Breast epithelium (tissue), 4 donors: ENCODE measurements at regions not wholly inside any gene's neighbourhood (a gene's known extent, or its start where the extent isn't known, plus 50 kb on each side); places are given as distances from the start of the nearest gene placed in this dataset.

Experiments used
- DNase-seq, 2 donors: peaks; one replicate each; pipeline ENCODE4 v3.0.0-alpha.2; 2019; ENCODE audit warnings: low spot score in 2 of 2
- H3K27ac ChIP-seq, 2 donors: fragments of 200-600 bp; sonication (generic) in 1 of 2; one replicate each; pipeline ENCODE4 v1.5.1; 2016 to 2019; ENCODE audit warnings: mild to moderate bottlenecking in 1 of 2
- H3K27me3 ChIP-seq, 2 donors: fragments of 200-600 bp; sonication (generic) in 1 of 2; one replicate each; pipeline versions ENCODE4 v1.5.1 to v1.6.0; 2017 to 2019; ENCODE audit warnings: control low read depth in 1 of 2, mild to moderate bottlenecking in 1 of 2
- H3K36me3 ChIP-seq: fragments of 200-600 bp; one replicate; pipeline ENCODE4 v1.5.1; 2019
- H3K4me1 ChIP-seq, 2 donors: fragments of 200-600 bp; sonication (generic); one replicate each; pipeline ENCODE4 v1.5.1; 2016 to 2019; ENCODE audit warnings: control low read depth in 1 of 2
- H3K4me3 ChIP-seq, 3 donors: fragments of 200-600 bp; sonication (generic); 1 replicate in 2 of 3; 2 replicates in 1 of 3; pipeline ENCODE4 v1.5.1; 2016 to 2019; ENCODE audit warnings: mild to moderate bottlenecking in 3 of 3, moderate library complexity in 2 of 3
- H3K9me3 ChIP-seq, 2 donors: fragments of 200-600 bp; sonication (generic) in 1 of 2; one replicate each; pipeline ENCODE4 v1.5.1; 2016 to 2019; ENCODE audit warnings: control low read depth in 1 of 2
- POLR2A ChIP-seq: fragments of 450-650 bp; IDR thresholded peaks from one replicate; pipeline ENCODE4 v1.6.1; 2016; ENCODE audit warnings: antibody characterized with exemption, mild to moderate bottlenecking, moderate library complexity
- POLR2AphosphoS5 ChIP-seq, 3 donors: sonication (generic); formaldehyde crosslinking; IDR thresholded peaks; one replicate each; pipeline ENCODE4 v1.6.1; 2017; ENCODE audit warnings: antibody characterized with exemption in 3 of 3
- intact Hi-C: fragments of 100-400 bp; cut with DNase I; formaldehyde crosslinking; loops from one replicate; pipeline ENCODE4 v1.15.1; 2023; ENCODE audit warnings: low total_unique reads
- TF ChIP-seq, protein P1 (sequence below), 3 donors: fragments of 450-650 bp; IDR thresholded peaks; one replicate each; pipeline ENCODE4 v1.5.1; 2016 to 2017; ENCODE audit warnings: antibody characterized with exemption in 3 of 3, mild to moderate bottlenecking in 3 of 3, moderate library complexity in 3 of 3

DNA sequence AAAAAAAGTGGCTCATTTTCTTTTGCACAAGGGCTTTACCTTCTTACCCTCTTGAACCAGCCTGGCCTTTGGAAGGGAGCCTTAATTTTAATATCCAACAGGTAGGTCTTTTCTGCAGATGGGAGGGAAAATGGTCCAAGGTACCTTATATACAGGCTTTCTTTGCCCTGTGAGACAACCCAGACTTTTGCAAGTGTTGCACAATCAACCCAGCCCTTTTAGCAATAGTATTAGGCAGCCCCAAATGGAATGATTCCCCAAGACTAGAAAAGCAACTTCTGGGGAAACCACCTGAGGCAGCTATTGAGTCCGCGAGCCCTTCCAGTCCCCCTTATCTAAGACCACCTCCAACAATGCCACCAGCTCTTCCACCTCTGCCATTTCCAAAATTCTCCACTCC lies 1138.3 kb downstream of the XPNPEP1 start:
- Histone ChIP-seq H3K9me3 (peaks cover 6 to 29% of the 10 kb centered on the region in 2 donors), H3K36me3 (no peaks in the 10 kb centered on the region), H3K4me1 (no peaks in the 10 kb centered on the region), H3K27me3 (no peaks in the 10 kb centered on the region), H3K27ac (no peak overlapping the region), H3K4me3 (no peak overlapping the region)
- intact Hi-C loops, result no loop called here
- no peak for DNase-seq
- TF ChIP-seq POLR2A, result no peak
- TF ChIP-seq, protein P1, sequence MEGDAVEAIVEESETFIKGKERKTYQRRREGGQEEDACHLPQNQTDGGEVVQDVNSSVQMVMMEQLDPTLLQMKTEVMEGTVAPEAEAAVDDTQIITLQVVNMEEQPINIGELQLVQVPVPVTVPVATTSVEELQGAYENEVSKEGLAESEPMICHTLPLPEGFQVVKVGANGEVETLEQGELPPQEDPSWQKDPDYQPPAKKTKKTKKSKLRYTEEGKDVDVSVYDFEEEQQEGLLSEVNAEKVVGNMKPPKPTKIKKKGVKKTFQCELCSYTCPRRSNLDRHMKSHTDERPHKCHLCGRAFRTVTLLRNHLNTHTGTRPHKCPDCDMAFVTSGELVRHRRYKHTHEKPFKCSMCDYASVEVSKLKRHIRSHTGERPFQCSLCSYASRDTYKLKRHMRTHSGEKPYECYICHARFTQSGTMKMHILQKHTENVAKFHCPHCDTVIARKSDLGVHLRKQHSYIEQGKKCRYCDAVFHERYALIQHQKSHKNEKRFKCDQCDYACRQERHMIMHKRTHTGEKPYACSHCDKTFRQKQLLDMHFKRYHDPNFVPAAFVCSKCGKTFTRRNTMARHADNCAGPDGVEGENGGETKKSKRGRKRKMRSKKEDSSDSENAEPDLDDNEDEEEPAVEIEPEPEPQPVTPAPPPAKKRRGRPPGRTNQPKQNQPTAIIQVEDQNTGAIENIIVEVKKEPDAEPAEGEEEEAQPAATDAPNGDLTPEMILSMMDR (IDR thresholded peaks at IDR 0.05), result no peak
- no peak for TF ChIP-seq POLR2AphosphoS5 (IDR thresholded peaks at IDR 0.05)

DNA sequence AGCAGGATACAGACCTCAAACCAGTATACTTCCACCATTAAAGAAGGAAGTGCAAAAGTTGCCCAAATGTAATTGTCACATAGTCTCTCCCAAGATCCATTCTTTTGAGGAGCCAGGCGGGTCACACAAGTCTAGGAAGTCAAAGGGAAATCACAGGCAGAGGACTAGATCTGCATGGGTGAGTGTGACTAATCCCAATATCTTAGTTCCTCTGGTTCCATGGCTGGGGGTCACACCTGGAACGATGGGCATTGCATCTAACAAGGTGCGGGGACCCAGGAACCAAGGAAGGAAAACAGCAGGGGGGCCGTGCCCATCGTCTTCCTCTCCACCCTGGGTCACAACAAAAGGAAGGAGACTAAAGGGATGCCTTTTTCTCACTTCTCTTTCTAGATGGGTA lies 1138.8 kb downstream of the XPNPEP1 start:
- H3K4me1 ChIP-seq, result no peaks in the 10 kb centered on the region
- H3K36me3 ChIP-seq, result no peaks in the 10 kb centered on the region
- intact Hi-C loops, result no loop called here
- TF ChIP-seq POLR2AphosphoS5 (IDR thresholded peaks at IDR 0.05) (no peak), POLR2A (no peak)
- TF ChIP-seq, protein P1 (IDR thresholded peaks at IDR 0.05), result no peak
- no peak overlapping the region for H3K27ac ChIP-seq
- peaks cover 6 to 29% of the 10 kb centered on the region in 2 donors for H3K9me3 ChIP-seq
- DNase-seq, result no peak
- no peaks in the 10 kb centered on the region for H3K27me3 ChIP-seq
- H3K4me3 ChIP-seq, result no peak overlapping the region

DNA sequence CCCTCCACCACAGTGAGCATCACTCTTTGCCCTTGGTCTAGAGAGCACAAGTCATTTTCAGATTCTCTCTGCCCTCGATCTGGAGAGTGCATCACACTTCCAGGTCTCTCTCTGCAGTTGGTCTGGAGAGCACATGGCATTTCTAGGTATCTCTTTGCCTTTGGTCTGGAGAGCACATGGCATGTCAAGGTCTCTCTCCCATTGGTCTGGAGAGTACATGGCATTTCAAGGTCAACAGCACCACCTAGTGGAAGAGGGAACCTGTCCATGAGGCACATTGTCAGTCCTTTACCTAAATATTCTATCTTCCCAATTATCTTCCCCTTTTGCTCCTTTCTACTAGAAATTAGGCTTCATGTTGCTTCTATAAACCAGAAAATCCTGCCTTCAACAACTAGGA lies 1139.4 kb downstream of the XPNPEP1 start:
- no peaks in the 10 kb centered on the region for H3K36me3 ChIP-seq
- no peak for DNase-seq
- H3K4me1 ChIP-seq, result no peaks in the 10 kb centered on the region
- TF ChIP-seq POLR2A (no peak), POLR2AphosphoS5 (IDR thresholded peaks at IDR 0.05) (no peak)
- TF ChIP-seq, protein P1 (IDR thresholded peaks at IDR 0.05), result no peak
- H3K4me3 ChIP-seq, result no peak overlapping the region
- no peaks in the 10 kb centered on the region for H3K27me3 ChIP-seq
- intact Hi-C loops, result no loop called here
- peaks cover 6 to 29% of the 10 kb centered on the region in 2 donors for H3K9me3 ChIP-seq
- H3K27ac ChIP-seq, result no peak overlapping the region

DNA sequence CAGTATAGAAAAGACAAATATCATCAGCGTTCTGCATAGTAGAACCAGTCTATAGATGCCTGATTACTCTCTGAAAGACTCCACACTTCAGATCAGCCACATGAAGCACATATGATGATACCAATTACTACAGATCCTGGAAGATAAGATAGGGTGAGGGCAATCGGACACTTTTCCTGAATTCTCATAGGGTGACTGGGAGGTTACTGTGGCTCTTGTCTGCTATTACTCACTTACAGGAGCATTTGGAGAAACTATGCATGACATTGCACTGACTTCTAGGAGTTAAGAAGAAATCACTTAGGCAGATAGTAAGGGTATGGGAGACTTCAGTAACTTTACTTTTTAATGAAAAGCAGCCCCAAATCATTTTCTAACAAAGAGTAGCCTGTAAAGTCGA lies 1140.9 kb downstream of the XPNPEP1 start:
- DNase-seq, result no peak
- Histone ChIP-seq H3K27ac (no peak overlapping the region), H3K27me3 (no peaks in the 10 kb centered on the region), H3K36me3 (no peaks in the 10 kb centered on the region), H3K4me1 (no peaks in the 10 kb centered on the region), H3K9me3 (peaks cover 6 to 29% of the 10 kb centered on the region in 2 donors), H3K4me3 (no peak overlapping the region)
- TF ChIP-seq, protein P1 (IDR thresholded peaks at IDR 0.05), result no peak
- no peak for TF ChIP-seq POLR2AphosphoS5 (IDR thresholded peaks at IDR 0.05)
- TF ChIP-seq POLR2A, result no peak
- intact Hi-C loops, result no loop called here

DNA sequence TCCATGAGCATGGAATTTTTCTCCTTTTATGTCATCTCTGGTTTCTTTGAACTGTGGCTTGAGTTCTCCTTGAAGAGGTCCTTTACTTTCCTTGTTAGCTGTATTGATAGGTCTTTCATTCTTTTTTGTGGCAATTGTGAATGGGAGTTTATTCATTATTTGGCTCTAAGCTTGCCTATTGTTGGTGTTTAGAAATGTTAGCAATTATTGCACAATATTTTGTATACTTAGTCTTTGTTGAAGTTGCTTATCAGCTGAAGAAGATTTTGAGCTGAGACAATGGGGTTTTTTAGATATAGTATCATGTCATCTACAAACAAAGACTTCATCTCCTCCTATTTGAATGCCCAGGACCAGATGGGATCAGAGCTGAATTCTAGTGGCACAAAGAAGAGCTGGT lies 1143.8 kb downstream of the XPNPEP1 start:
- Histone ChIP-seq H3K36me3 (no peaks in the 10 kb centered on the region), H3K4me3 (no peak overlapping the region), H3K27ac (no peak overlapping the region), H3K27me3 (no peaks in the 10 kb centered on the region), H3K4me1 (no peaks in the 10 kb centered on the region), H3K9me3 (peaks cover 6 to 11% of the 10 kb centered on the region in 2 donors)
- DNase-seq, result no peak
- no peak for TF ChIP-seq POLR2AphosphoS5 (IDR thresholded peaks at IDR 0.05)
- no peak for TF ChIP-seq POLR2A
- TF ChIP-seq, protein P1 (IDR thresholded peaks at IDR 0.05), result no peak
- intact Hi-C loops, result no loop called here
